CD4-positive, alpha-beta T cell treated with Interleukin-10 for 1 hour (primary cell): ENCODE measurements at regions not wholly inside any gene's neighbourhood (a gene's known extent, or its start where the extent isn't known, plus 50 kb on each side); places are given as distances from the start of the nearest gene placed in this dataset.
"Not testable (repeated sequence)": the region's sequence is repeated elsewhere in the genome, so short reads cannot be mapped to it uniquely, and the experiment has no call there.

Source experiments
- DNase-seq: peaks from one replicate; pipeline ENCODE4 v3.0.0-alpha.2; 2020

GRCh38 chr4:3585567-3585966, 53.3 kb upstream of the LRPAP1 start:
- DNase-seq: not testable (repeated sequence)

DNA sequence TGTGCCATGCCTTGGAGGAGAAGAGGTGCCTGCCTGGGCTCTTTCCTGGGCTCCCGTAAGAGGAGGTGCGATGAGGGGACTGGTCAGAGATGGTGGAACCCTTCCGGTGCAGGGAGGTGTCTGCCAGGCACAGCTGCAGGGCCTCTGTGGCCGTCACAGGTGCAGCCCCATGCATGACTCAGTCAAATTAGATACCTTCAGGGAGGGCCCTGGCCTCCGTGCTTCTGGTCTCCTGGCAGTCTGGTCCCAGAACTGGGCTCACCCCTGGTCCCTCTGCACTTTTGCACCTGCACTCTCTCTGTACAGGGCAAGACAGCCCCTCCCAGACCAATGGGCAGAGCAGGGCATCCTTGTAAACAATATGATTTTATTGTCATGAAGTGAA, 49.9 kb upstream of the LRPAP1 start:
- DNase-seq: no peak
